ENCODE measurements at regions not wholly inside any gene's neighbourhood (a gene's known extent, or its start where the extent isn't known, plus 50 kb on each side); places are given as distances from the start of the nearest gene placed in this dataset.

DNA sequence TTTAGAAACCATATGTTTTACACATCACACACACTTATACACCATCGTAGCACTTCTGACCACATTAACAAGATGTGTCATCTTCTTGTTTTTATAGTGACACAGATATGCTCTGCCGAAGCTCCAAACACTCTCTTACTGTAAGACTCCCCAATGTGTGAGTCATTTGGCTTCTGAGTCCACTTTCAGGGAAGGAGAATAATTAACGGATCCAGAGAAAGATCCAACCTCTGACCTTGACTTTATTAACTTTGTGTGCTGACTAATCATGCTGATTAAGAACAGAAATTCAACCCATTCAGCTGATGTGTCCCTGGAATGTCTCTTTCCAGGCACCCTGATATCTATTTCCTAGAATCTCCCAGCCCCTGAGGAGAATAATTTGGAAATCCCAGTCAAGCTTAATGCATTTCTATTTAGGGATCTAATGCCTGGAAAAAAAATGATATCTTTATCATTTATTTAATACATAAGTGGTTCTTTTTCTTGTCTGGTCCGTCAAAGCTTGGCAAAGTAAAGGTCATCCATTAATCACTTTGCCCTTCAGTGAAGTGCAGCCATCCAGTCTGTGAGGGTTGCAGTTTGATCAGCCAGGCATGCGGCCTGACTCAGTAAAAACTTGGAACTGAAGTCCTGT is 615.8 kb upstream of the SYT4 start:
- H3K9ac ChIP-seq (ENCODE audit: low read length in 5 of 5), result no peak overlapping the region

DNA sequence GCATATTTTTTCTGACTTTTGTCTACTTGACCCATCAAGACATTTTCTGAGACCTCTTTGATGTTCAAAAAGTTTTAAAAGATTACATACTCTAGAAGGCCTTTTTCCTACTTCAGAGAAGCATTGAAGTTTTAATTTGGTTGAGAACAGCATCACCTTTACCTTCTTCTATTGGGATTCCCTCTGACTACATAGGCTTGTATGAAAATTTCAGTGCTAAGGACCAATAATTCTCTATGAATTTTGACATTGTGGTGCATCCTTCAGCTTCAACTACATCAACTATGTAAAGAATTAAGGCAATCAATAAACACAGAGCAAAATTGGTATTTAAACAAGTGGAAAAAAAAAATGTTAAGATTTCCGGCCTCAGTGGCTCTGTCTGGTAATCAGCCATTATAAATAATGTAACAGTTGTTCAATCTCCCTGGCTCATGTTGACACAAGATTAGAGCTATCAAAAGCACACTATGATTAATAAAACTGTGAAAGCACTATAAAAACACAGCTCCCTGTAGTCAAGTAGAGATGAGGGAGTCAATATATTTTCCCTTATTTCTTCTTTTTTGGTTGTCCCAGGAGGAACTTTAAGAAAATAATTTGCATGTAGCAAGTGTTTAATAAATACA is 627.0 kb upstream of the SYT4 start:
- Histone ChIP-seq H3K27me3 (ENCODE audit: control insufficient read depth in 5 of 5, insufficient read depth in 4 of 5, low read length in 5 of 5) (no peaks in the 10 kb centered on the region), H3K9me3 (ENCODE audit: control insufficient read depth in 5 of 5, low read length in 5 of 5) (no peaks in the 10 kb centered on the region), H3K27ac (ENCODE audit: low read depth, low read length) (no peak overlapping the region), H3K4me3 (ENCODE audit: low read depth in 1 of 5, low read length in 5 of 5) (no peak overlapping the region), H3K9ac (ENCODE audit: low read length in 5 of 5) (no peak overlapping the region), H3K36me3 (ENCODE audit: control insufficient read depth in 5 of 5, insufficient read depth in 5 of 5, low read length in 5 of 5) (no peaks in the 10 kb centered on the region), H3K4me1 (ENCODE audit: control insufficient read depth in 5 of 5, insufficient read depth in 5 of 5, low read length in 5 of 5) (no peaks in the 10 kb centered on the region)

More for the DNA sequence above, 615.8 kb upstream of the SYT4 start:
- Histone ChIP-seq H3K9me3 (ENCODE audit: control insufficient read depth in 5 of 5, low read length in 5 of 5) (peaks cover 0 to 9% (median 0%) of the 10 kb centered on the region in 5 donors), H3K27ac (ENCODE audit: low read depth, low read length) (no peak overlapping the region), H3K36me3 (ENCODE audit: control insufficient read depth in 5 of 5, insufficient read depth in 5 of 5, low read length in 5 of 5) (no peaks in the 10 kb centered on the region), H3K4me3 (ENCODE audit: low read depth in 1 of 5, low read length in 5 of 5) (no peak overlapping the region), H3K4me1 (ENCODE audit: control insufficient read depth in 5 of 5, insufficient read depth in 5 of 5, low read length in 5 of 5) (peaks cover 0 to 3% (median 0%) of the 10 kb centered on the region in 5 donors), H3K27me3 (ENCODE audit: control insufficient read depth in 5 of 5, insufficient read depth in 4 of 5, low read length in 5 of 5) (no peaks in the 10 kb centered on the region)

DNA sequence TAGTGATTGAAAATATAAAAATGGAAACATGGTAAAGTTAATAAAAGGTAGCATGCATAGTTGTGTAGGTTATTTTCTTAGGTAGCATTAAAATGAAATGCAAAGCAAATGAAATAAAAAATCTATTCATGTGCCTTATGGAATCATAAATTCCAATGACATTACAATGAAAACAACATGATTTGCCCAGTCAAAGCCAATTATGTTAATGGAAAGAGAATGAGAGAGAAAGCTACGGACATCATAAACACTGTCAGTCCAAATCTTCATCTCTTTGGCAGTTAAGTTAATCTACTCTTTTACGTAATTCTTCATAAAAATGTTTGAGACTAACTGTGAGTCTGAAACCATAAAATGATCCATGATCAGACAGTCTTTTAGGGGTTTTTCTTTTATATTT is 636.7 kb upstream of the SYT4 start:
- Histone ChIP-seq H3K9ac (ENCODE audit: low read length in 5 of 5) (no peak overlapping the region), H3K9me3 (ENCODE audit: control insufficient read depth in 5 of 5, low read length in 5 of 5) (no peaks in the 10 kb centered on the region), H3K36me3 (ENCODE audit: control insufficient read depth in 5 of 5, insufficient read depth in 5 of 5, low read length in 5 of 5) (no peaks in the 10 kb centered on the region), H3K27ac (ENCODE audit: low read depth, low read length) (no peak overlapping the region), H3K4me1 (ENCODE audit: control insufficient read depth in 5 of 5, insufficient read depth in 5 of 5, low read length in 5 of 5) (no peaks in the 10 kb centered on the region), H3K4me3 (ENCODE audit: low read depth in 1 of 5, low read length in 5 of 5) (no peak overlapping the region), H3K27me3 (ENCODE audit: control insufficient read depth in 5 of 5, insufficient read depth in 4 of 5, low read length in 5 of 5) (no peaks in the 10 kb centered on the region)

DNA sequence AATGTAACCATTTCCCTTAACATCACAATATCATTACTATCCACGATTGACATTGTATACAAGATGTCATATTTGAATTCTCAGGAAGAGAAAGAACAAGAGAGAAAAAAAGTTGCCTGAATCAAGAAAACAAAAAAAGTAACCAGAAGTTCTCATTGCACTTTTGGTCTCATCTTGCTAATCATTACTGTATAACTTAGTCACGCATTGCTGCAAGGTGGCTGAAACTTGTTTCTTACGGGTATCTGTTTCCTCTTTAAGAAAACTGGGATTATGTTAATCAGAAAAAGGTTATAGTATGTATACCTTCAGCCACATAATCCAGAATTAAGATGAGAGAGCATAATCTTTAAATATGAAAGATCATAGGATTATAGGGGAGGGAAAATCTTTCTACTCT is 639.7 kb upstream of the SYT4 start:
- Histone ChIP-seq H3K4me1 (ENCODE audit: control insufficient read depth in 5 of 5, insufficient read depth in 5 of 5, low read length in 5 of 5) (no peaks in the 10 kb centered on the region), H3K4me3 (ENCODE audit: low read depth in 1 of 5, low read length in 5 of 5) (no peak overlapping the region), H3K27me3 (ENCODE audit: control insufficient read depth in 5 of 5, insufficient read depth in 4 of 5, low read length in 5 of 5) (no peaks in the 10 kb centered on the region), H3K9me3 (ENCODE audit: control insufficient read depth in 5 of 5, low read length in 5 of 5) (no peaks in the 10 kb centered on the region), H3K27ac (ENCODE audit: low read depth, low read length) (no peak overlapping the region), H3K36me3 (ENCODE audit: control insufficient read depth in 5 of 5, insufficient read depth in 5 of 5, low read length in 5 of 5) (no peaks in the 10 kb centered on the region), H3K9ac (ENCODE audit: low read length in 5 of 5) (no peak overlapping the region)

DNA sequence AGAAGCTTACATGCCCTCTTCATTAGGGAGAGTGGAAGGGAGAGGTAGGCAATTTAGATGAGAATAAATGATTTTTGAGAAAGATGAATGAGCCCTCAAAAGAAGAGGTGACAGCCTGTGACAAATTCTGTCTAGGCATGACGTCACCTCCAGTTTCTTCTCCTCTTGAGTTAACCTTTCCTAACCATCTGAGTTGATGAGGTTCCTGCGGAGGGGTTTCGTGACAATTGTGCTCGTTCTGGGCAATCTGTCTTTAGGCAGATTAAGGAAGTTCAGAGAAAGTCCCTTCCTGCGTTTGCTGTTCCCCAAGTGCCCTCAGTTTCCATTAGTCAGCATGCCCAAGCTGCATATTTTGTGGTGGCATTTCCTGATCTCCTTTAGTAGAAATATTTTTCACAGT is 640.2 kb upstream of the SYT4 start:
- Histone ChIP-seq H3K27me3 (ENCODE audit: control insufficient read depth in 5 of 5, insufficient read depth in 4 of 5, low read length in 5 of 5) (no peaks in the 10 kb centered on the region), H3K4me3 (ENCODE audit: low read depth in 1 of 5, low read length in 5 of 5) (no peak overlapping the region), H3K27ac (ENCODE audit: low read depth, low read length) (no peak overlapping the region), H3K4me1 (ENCODE audit: control insufficient read depth in 5 of 5, insufficient read depth in 5 of 5, low read length in 5 of 5) (no peaks in the 10 kb centered on the region), H3K36me3 (ENCODE audit: control insufficient read depth in 5 of 5, insufficient read depth in 5 of 5, low read length in 5 of 5) (no peaks in the 10 kb centered on the region), H3K9me3 (ENCODE audit: control insufficient read depth in 5 of 5, low read length in 5 of 5) (no peaks in the 10 kb centered on the region), H3K9ac (ENCODE audit: low read length in 5 of 5) (no peak overlapping the region)

DNA sequence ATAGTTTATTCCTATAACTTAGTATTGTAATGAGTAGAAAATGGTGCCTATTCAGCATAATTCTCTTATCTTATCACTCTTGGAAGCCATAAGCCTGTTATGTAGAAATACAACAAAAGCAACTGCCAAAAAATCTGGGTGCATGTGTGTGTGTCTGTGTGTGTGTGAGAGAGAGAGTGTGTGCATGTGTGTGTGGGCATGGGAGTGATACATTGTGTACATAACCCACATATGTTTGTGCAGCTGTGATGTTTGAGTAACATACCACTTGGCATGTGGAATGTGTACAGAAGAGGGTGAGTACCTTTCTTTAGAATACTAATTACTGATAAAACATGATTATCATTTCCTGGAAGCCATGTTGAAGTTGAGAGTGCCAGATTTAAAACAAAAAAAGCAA is 642.3 kb upstream of the SYT4 start:
- Histone ChIP-seq H3K27ac (ENCODE audit: low read depth, low read length) (no peak overlapping the region), H3K9ac (ENCODE audit: low read length in 5 of 5) (no peak overlapping the region), H3K27me3 (ENCODE audit: control insufficient read depth in 5 of 5, insufficient read depth in 4 of 5, low read length in 5 of 5) (no peaks in the 10 kb centered on the region), H3K9me3 (ENCODE audit: control insufficient read depth in 5 of 5, low read length in 5 of 5) (no peaks in the 10 kb centered on the region), H3K36me3 (ENCODE audit: control insufficient read depth in 5 of 5, insufficient read depth in 5 of 5, low read length in 5 of 5) (no peaks in the 10 kb centered on the region), H3K4me1 (ENCODE audit: control insufficient read depth in 5 of 5, insufficient read depth in 5 of 5, low read length in 5 of 5) (no peaks in the 10 kb centered on the region), H3K4me3 (ENCODE audit: low read depth in 1 of 5, low read length in 5 of 5) (no peak overlapping the region)

DNA sequence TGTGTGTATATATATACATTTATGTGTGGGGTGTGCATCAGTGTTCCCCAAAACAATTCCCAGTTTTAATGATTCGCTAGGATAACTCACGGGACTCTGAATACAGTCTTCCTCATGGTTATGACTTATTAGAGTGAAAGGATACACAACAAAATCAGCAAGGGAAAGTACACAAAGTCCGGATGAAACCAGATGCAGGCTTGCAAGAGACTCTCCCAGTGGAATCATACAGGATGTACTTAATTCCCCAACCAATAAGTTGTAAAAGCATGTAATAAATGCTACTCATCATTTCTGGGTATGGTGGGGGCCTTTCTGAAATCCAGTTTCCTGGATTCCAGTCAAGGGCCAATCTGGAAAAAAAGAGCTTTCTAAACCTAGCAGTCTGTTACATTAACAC is 654.1 kb upstream of the SYT4 start:
- no peaks in the 10 kb centered on the region for H3K9me3 ChIP-seq (ENCODE audit: control insufficient read depth in 5 of 5, low read length in 5 of 5)
- H3K27ac ChIP-seq (ENCODE audit: low read depth, low read length), result peak overlapping the region; percentile 52
- no peaks in the 10 kb centered on the region for H3K27me3 ChIP-seq (ENCODE audit: control insufficient read depth in 5 of 5, insufficient read depth in 4 of 5, low read length in 5 of 5)
- peaks cover 0 to 15% (median 0%) of the 10 kb centered on the region in 5 donors for H3K4me1 ChIP-seq (ENCODE audit: control insufficient read depth in 5 of 5, insufficient read depth in 5 of 5, low read length in 5 of 5)
- no peak overlapping the region for H3K9ac ChIP-seq (ENCODE audit: low read length in 5 of 5)
- H3K4me3 ChIP-seq (ENCODE audit: low read depth in 1 of 5, low read length in 5 of 5), result no peak overlapping the region
- no peaks in the 10 kb centered on the region for H3K36me3 ChIP-seq (ENCODE audit: control insufficient read depth in 5 of 5, insufficient read depth in 5 of 5, low read length in 5 of 5)

DNA sequence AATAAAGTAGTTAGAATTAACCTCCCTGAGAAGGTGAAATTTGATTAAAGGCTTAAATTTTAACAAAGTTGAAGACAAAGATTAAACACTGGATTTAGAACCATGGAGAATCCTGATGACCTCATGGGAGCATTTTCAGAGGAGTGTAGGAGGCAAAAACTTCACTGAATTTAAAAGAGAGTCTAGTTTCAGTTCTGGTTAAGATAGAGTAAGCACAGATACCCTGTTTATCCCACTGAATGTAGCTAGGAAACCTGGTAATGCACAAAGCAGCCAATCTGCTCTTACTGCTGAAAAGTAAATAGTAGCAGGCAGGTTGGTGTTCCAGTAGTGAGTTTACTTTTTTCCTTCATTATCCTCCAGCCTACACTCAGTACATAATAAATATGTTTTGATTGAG is 654.9 kb upstream of the SYT4 start:
- Histone ChIP-seq H3K4me3 (ENCODE audit: low read depth in 1 of 5, low read length in 5 of 5) (no peak overlapping the region), H3K27ac (ENCODE audit: low read depth, low read length) (peak overlapping the region; percentile 52), H3K27me3 (ENCODE audit: control insufficient read depth in 5 of 5, insufficient read depth in 4 of 5, low read length in 5 of 5) (no peaks in the 10 kb centered on the region), H3K9me3 (ENCODE audit: control insufficient read depth in 5 of 5, low read length in 5 of 5) (no peaks in the 10 kb centered on the region), H3K9ac (ENCODE audit: low read length in 5 of 5) (no peak overlapping the region), H3K36me3 (ENCODE audit: control insufficient read depth in 5 of 5, insufficient read depth in 5 of 5, low read length in 5 of 5) (no peaks in the 10 kb centered on the region), H3K4me1 (ENCODE audit: control insufficient read depth in 5 of 5, insufficient read depth in 5 of 5, low read length in 5 of 5) (peaks cover 0 to 15% (median 0%) of the 10 kb centered on the region in 5 donors)

DNA sequence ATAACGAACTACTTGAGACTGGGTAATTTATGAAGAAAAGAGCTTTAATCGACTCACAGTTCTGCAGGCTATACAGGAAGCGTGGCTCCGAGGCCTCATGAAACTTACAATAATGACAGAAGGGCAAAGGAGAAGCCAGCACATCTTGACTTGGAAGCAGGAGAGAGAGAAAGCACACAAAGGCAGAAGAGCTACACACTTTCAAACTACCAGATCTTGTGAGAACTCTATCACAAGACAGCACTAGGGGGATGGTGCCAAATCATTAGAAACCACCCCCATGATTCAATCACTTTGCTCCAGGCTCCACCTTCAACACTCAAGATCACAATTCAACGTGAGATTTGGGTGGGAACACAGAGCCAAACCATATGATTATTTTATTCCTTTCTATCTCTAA is 655.9 kb upstream of the SYT4 start:
- peaks cover 0 to 15% (median 0%) of the 10 kb centered on the region in 5 donors for H3K4me1 ChIP-seq (ENCODE audit: control insufficient read depth in 5 of 5, insufficient read depth in 5 of 5, low read length in 5 of 5)
- H3K36me3 ChIP-seq (ENCODE audit: control insufficient read depth in 5 of 5, insufficient read depth in 5 of 5, low read length in 5 of 5), result no peaks in the 10 kb centered on the region
- H3K9ac ChIP-seq (ENCODE audit: low read length in 5 of 5), result no peak overlapping the region
- no peak overlapping the region for H3K4me3 ChIP-seq (ENCODE audit: low read depth in 1 of 5, low read length in 5 of 5)
- H3K27ac ChIP-seq (ENCODE audit: low read depth, low read length), result peak overlapping the region; percentile 45
- H3K9me3 ChIP-seq (ENCODE audit: control insufficient read depth in 5 of 5, low read length in 5 of 5), result no peaks in the 10 kb centered on the region
- no peaks in the 10 kb centered on the region for H3K27me3 ChIP-seq (ENCODE audit: control insufficient read depth in 5 of 5, insufficient read depth in 4 of 5, low read length in 5 of 5)

DNA sequence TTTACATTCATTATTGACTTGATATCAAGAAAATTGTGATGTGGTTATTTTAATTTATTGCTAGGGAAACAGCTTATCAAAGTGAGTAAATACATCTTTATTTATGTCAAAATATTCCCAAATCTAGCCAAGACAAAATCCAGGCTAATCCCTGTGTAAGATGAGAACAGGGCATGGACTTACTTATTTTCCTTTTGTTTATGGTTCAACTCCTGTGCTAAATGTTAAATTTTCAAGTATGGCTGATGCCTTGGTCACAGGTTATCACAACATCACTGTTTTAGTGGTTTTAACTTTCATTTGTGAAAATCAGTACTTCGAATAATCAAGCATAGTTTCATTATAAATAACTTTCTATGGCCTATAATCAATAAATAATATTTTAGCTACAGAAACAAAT is 657.0 kb upstream of the SYT4 start:
- no peaks in the 10 kb centered on the region for H3K9me3 ChIP-seq (ENCODE audit: control insufficient read depth in 5 of 5, low read length in 5 of 5)
- H3K27ac ChIP-seq (ENCODE audit: low read depth, low read length), result peak overlapping the region; percentile 78
- no peak overlapping the region for H3K4me3 ChIP-seq (ENCODE audit: low read depth in 1 of 5, low read length in 5 of 5)
- H3K4me1 ChIP-seq (ENCODE audit: control insufficient read depth in 5 of 5, insufficient read depth in 5 of 5, low read length in 5 of 5), result peaks cover 0 to 15% (median 0%) of the 10 kb centered on the region in 5 donors
- no peak overlapping the region for H3K9ac ChIP-seq (ENCODE audit: low read length in 5 of 5)
- H3K36me3 ChIP-seq (ENCODE audit: control insufficient read depth in 5 of 5, insufficient read depth in 5 of 5, low read length in 5 of 5), result no peaks in the 10 kb centered on the region
- no peaks in the 10 kb centered on the region for H3K27me3 ChIP-seq (ENCODE audit: control insufficient read depth in 5 of 5, insufficient read depth in 4 of 5, low read length in 5 of 5)

Measured in subcutaneous abdominal adipose tissue (tissue), 5 donors.